Ovary (tissue), 7 donors: ENCODE measurements at regions not wholly inside any gene's neighbourhood (a gene's known extent, or its start where the extent isn't known, plus 50 kb on each side); places are given as distances from the start of the nearest gene placed in this dataset.
"Not testable (repeated sequence)": the region's sequence is repeated elsewhere in the genome, so short reads cannot be mapped to it uniquely, and the experiment has no call there.

Source experiments
- DNase-seq, 5 donors: peaks; one replicate each; pipeline ENCODE4 v3.0.0-alpha.2; 2019 to 2020
- H3K27ac ChIP-seq, 2 donors: fragments of 200-600 bp; one replicate each; pipeline versions ENCODE4 v1.5.1 to v1.8.0; 2019 to 2022
- H3K27me3 ChIP-seq: fragments of 200-600 bp; one replicate; pipeline ENCODE4 v1.8.0; 2022
- H3K36me3 ChIP-seq: fragments of 200-600 bp; sonication (generic); one replicate; pipeline ENCODE4 v1.5.1; 2019
- H3K4me1 ChIP-seq: one replicate; pipeline ENCODE4 v1.8.1; 2013; ENCODE audit warnings: mild to moderate bottlenecking, moderate library complexity; ENCODE audit not compliant: insufficient read depth
- H3K4me3 ChIP-seq: fragments of 200-600 bp; sonication (generic); one replicate; pipeline ENCODE4 v1.5.1; 2017
- H3K9me3 ChIP-seq, 2 donors: fragments of 200-600 bp in 1 of 2; sonication (generic) in 1 of 2; one replicate each; pipeline versions ENCODE4 v1.5.1 to v1.8.1; 2013 to 2019; ENCODE audit warnings: mild to moderate bottlenecking in 1 of 2, moderate library complexity in 1 of 2
- CTCF ChIP-seq, 3 donors: fragments of 450-650 bp in 2 of 3; fragments of 200-600 bp in 1 of 3; IDR thresholded peaks; one replicate each; pipeline versions ENCODE4 v1.5.1 to v1.8.0; 2016 to 2022; ENCODE audit warnings: antibody characterized with exemption in 3 of 3, mild to moderate bottlenecking in 1 of 3
- EP300 ChIP-seq: sonication (generic); formaldehyde crosslinking; IDR thresholded peaks from one replicate; pipeline ENCODE4 v1.6.1; 2017; ENCODE audit warnings: antibody characterized with exemption
- POLR2A ChIP-seq: fragments of 450-650 bp; IDR thresholded peaks from one replicate; pipeline ENCODE4 v1.6.1; 2017; ENCODE audit warnings: antibody characterized with exemption, mild to moderate bottlenecking, moderate library complexity
- WGBS, 3 donors: extraction: QIAGEN DNeasy Blood & Tissue Kit in 1 of 3; methylation state at CpG; one replicate each; pipeline versions ENCODE4 v1.1.5 to v1.1.7; 2013 to 2017; 5-methylcytosine and 5-hydroxymethylcytosine counted together
- intact Hi-C, 4 donors: fragments of 100-400 bp; cut with DNase I; formaldehyde crosslinking; loops; one replicate each; pipeline versions ENCODE4 v1.11.0 to v1.15.1; 2022 to 2023
- donor health status: DM: no; HTN: no; CAD: no; lungs with moderate emphysema.
- donor health status: DM: no; HTN: no; CAD: no.
- donor health status: Bipolar disorder and iron deficiency.
- donor health status: DM: no; HTN: no; CAD: no.
- donor health status: DM: yes; HTN: yes; CAD: no.

- WGBS, 3 donors, result 91 to 96% (median 92%) methylated on average over 4 of the region's 4 CpGs
- DNase-seq, result no peak
- TF ChIP-seq POLR2A (no peak), CTCF (IDR thresholded peaks at IDR 0.05) (no peak), EP300 (no peak)
- intact Hi-C loops, result no loop called here
- Histone ChIP-seq H3K27ac (no peak overlapping the region), H3K4me3 (no peak overlapping the region), H3K4me1 (no peaks in the 10 kb centered on the region), H3K27me3 (no peaks in the 10 kb centered on the region), H3K36me3 (no peaks in the 10 kb centered on the region), H3K9me3 (no peaks in the 10 kb centered on the region)
Observed at GRCh38 chr1:61028136-61028535, 54.2 kb upstream of the NFIA start.

- intact Hi-C loops, H3K27me3 ChIP-seq, H3K27ac ChIP-seq, H3K9me3 ChIP-seq, H3K4me3 ChIP-seq, H3K4me1 ChIP-seq, H3K36me3 ChIP-seq, DNase-seq: not testable (repeated sequence)
- WGBS, 3 donors, result 89 to 91% (median 91%) methylated on average over 7 of the region's 7 CpGs
Observed at GRCh38 chr1:61018068-61018467, 64.3 kb upstream of the NFIA start.

- Histone ChIP-seq H3K27ac (no peak overlapping the region), H3K27me3 (no peaks in the 10 kb centered on the region), H3K4me3 (no peak overlapping the region), H3K36me3 (no peaks in the 10 kb centered on the region), H3K9me3 (no peaks in the 10 kb centered on the region), H3K4me1 (no peaks in the 10 kb centered on the region)
- DNase-seq, result no peak
- intact Hi-C loops, result no loop called here
- WGBS, 3 donors, result 86 to 90% (median 89%) methylated on average over 1 of the region's 1 CpG
- no peak for TF ChIP-seq POLR2A
- TF ChIP-seq EP300, result no peak
- TF ChIP-seq CTCF (IDR thresholded peaks at IDR 0.05), result no peak
Observed at GRCh38 chr1:61017651-61018050, 64.7 kb upstream of the NFIA start.

- Histone ChIP-seq H3K4me3 (no peak overlapping the region), H3K27me3 (no peaks in the 10 kb centered on the region), H3K9me3 (no peaks in the 10 kb centered on the region), H3K36me3 (no peaks in the 10 kb centered on the region), H3K4me1 (no peaks in the 10 kb centered on the region), H3K27ac (no peak overlapping the region)
- TF ChIP-seq EP300 (no peak), CTCF (IDR thresholded peaks at IDR 0.05) (no peak), POLR2A (no peak)
- intact Hi-C loops, result no loop called here
- WGBS, 3 donors, result 64 to 67% (median 66%) methylated on average over 4 of the region's 4 CpGs
- no peak for DNase-seq
Observed at GRCh38 chr1:61013946-61014667, 68.3 kb upstream of the NFIA start.

GRCh38 chr1:61013189-61013945, 69.0 kb upstream of the NFIA start:
- Histone ChIP-seq H3K9me3 (no peaks in the 10 kb centered on the region), H3K36me3 (no peaks in the 10 kb centered on the region), H3K4me3 (no peak overlapping the region), H3K27ac (no peak overlapping the region), H3K4me1 (no peaks in the 10 kb centered on the region), H3K27me3 (no peaks in the 10 kb centered on the region)
- TF ChIP-seq EP300 (no peak), CTCF (IDR thresholded peaks at IDR 0.05) (no peak), POLR2A (no peak)
- 87 to 91% (median 91%) methylated on average over 4 of the region's 4 CpGs for WGBS, 3 donors
- no peak for DNase-seq
- intact Hi-C loops, result no loop called here
